ENCODE measurements at regions not wholly inside any gene's neighbourhood (a gene's known extent, or its start where the extent isn't known, plus 50 kb on each side); places are given as distances from the start of the nearest gene placed in this dataset.

GRCh38 chr16:86996081-86996480, 321.1 kb downstream of the C16orf95 start:
- no peak for TF ChIP-seq ZNF274 (IDR thresholded peaks at IDR 0.05; ENCODE audit: low read depth, low read length)
- no peak for TF ChIP-seq SUZ12 (IDR thresholded peaks at IDR 0.05; ENCODE audit: extremely low read depth, insufficient read depth, insufficient read length)
- TF ChIP-seq YY1 (IDR thresholded peaks at IDR 0.05; ENCODE audit: insufficient read depth, insufficient read length) = no peak
